IMR-90 (cell line): ENCODE measurements at regions not wholly inside any gene's neighbourhood (a gene's known extent, or its start where the extent isn't known, plus 50 kb on each side); places are given as distances from the start of the nearest gene placed in this dataset.

Source experiments
- CEBPB ChIP-seq: IDR thresholded peaks from 2 replicates; pipeline ENCODE4 v1.6.1; 2012; ENCODE audit warnings: low read depth, low read length, improper control_type of control experiment
- CHD1 ChIP-seq: IDR thresholded peaks from 2 replicates; pipeline ENCODE4 v1.6.1; 2012; ENCODE audit warnings: low read depth, low read length, improper control_type of control experiment
- ELK1 ChIP-seq: fragments of 150-350 bp; IDR thresholded peaks from 2 replicates; pipeline ENCODE4 v1.6.1; 2016; ENCODE audit warnings: low read depth, mild to moderate bottlenecking, low read length, moderate library complexity, borderline replicate concordance
- MAFK ChIP-seq: IDR thresholded peaks from 2 replicates; pipeline ENCODE4 v1.6.1; 2012; ENCODE audit warnings: low read depth, low read length, improper control_type of control experiment
- MXI1 ChIP-seq: IDR thresholded peaks from 2 replicates; pipeline ENCODE4 v1.6.1; 2012; ENCODE audit warnings: low read depth, mild to moderate bottlenecking, low read length, moderate library complexity, borderline replicate concordance
- POLR2A ChIP-seq: IDR thresholded peaks from 2 replicates; pipeline ENCODE4 v1.6.1; 2012; ENCODE audit warnings: mild to moderate bottlenecking, low read depth, low read length
- RAD21 ChIP-seq: IDR thresholded peaks from 2 replicates; pipeline ENCODE4 v1.6.1; 2012; ENCODE audit warnings: low read length, improper control_type of control experiment
- RFX5 ChIP-seq: IDR thresholded peaks from 2 replicates; pipeline ENCODE4 v1.8.0; 2012; ENCODE audit warnings: low read depth, mild to moderate bottlenecking, low read length, moderate library complexity
- SMC3 ChIP-seq: fragments of 150-350 bp; IDR thresholded peaks from 2 replicates; pipeline ENCODE4 v1.6.1; 2016; ENCODE audit warnings: low read depth, mild to moderate bottlenecking, antibody characterized with exemption, low read length, moderate library complexity
- TF ChIP-seq, protein P1 (sequence below): conservative IDR thresholded peaks from 2 replicates; pipeline ENCODE4 v1.5.1; 2012; ENCODE audit warnings: mild to moderate bottlenecking, low read depth, low read length, improper control_type of control experiment

DNA sequence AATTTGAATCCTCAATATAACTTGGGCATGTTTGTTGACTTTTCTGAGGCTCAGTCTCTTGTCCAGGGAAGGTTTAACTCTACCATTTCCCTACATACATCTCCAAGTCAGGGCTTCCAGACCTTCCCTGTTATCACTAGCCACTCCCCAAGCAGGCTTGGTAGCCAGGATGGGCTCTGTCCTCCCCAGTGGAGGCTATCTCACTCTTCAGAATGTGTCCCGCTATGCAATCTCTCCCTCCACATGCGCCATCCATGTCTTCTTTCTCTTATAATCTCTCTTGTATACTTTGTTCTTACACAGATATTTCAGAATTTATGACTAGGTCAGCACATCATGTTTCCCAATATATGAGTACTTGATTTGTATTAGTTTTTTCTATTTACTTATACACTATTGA, 310.4 kb downstream of the HGF start:
- no peak for TF ChIP-seq POLR2A
- TF ChIP-seq, protein P1, sequence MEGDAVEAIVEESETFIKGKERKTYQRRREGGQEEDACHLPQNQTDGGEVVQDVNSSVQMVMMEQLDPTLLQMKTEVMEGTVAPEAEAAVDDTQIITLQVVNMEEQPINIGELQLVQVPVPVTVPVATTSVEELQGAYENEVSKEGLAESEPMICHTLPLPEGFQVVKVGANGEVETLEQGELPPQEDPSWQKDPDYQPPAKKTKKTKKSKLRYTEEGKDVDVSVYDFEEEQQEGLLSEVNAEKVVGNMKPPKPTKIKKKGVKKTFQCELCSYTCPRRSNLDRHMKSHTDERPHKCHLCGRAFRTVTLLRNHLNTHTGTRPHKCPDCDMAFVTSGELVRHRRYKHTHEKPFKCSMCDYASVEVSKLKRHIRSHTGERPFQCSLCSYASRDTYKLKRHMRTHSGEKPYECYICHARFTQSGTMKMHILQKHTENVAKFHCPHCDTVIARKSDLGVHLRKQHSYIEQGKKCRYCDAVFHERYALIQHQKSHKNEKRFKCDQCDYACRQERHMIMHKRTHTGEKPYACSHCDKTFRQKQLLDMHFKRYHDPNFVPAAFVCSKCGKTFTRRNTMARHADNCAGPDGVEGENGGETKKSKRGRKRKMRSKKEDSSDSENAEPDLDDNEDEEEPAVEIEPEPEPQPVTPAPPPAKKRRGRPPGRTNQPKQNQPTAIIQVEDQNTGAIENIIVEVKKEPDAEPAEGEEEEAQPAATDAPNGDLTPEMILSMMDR = no peak
- no peak for TF ChIP-seq CHD1
- no peak; the same call in 1 of the 2 replicates for TF ChIP-seq MAFK
- TF ChIP-seq RAD21 = no peak
- no peak for TF ChIP-seq MXI1
- TF ChIP-seq ELK1 = no peak
- TF ChIP-seq SMC3 = no peak
- TF ChIP-seq CEBPB = no peak
- TF ChIP-seq RFX5 = no peak
